Coronary artery (tissue), 2 donors: ENCODE measurements at regions not wholly inside any gene's neighbourhood (a gene's known extent, or its start where the extent isn't known, plus 50 kb on each side); places are given as distances from the start of the nearest gene placed in this dataset.

ENCODE experiments used
- DNase-seq: peaks from one replicate; pipeline ENCODE4 v3.0.0-alpha.2; 2017; ENCODE audit warnings: low spot score
- H3K27ac ChIP-seq, 2 donors: fragments of 200-600 bp; sonication (generic); one replicate each; pipeline ENCODE4 v1.5.1; 2016 to 2019
- H3K4me3 ChIP-seq: fragments of 200-600 bp; sonication (generic); 2 replicates; pipeline ENCODE4 v1.5.1; 2016; ENCODE audit warnings: mild to moderate bottlenecking, moderate library complexity
- CTCF ChIP-seq: fragments of 200-600 bp; sonication (generic); IDR thresholded peaks from one replicate; pipeline ENCODE4 v1.5.1; 2019; ENCODE audit warnings: antibody characterized with exemption

GRCh38 chr2:187943772-187944369, 347.8 kb upstream of the GULP1 start:
- no peak overlapping the region for H3K27ac ChIP-seq
- TF ChIP-seq CTCF, result no peak
- no peak overlapping the region for H3K4me3 ChIP-seq
- DNase-seq, result no peak

GRCh38 chr2:187949859-187950258, 341.8 kb upstream of the GULP1 start:
- Histone ChIP-seq H3K4me3 (no peak overlapping the region), H3K27ac (no peak overlapping the region)
- no peak for DNase-seq
- TF ChIP-seq CTCF, result no peak

GRCh38 chr2:187951470-187952218, 340.0 kb upstream of the GULP1 start:
- no peak for TF ChIP-seq CTCF
- no peak overlapping the region for H3K4me3 ChIP-seq

GRCh38 chr2:187956906-187957534, 334.7 kb upstream of the GULP1 start:
- DNase-seq, result no peak
- TF ChIP-seq CTCF, result no peak
- Histone ChIP-seq H3K4me3 (peak overlapping the region; percentile 15), H3K27ac (peak overlapping the region; percentile 66 to 79)

More at GRCh38 chr2:187951470-187952218, 340.0 kb upstream of the GULP1 start:
- no peak overlapping the region for H3K27ac ChIP-seq
- DNase-seq, result no peak

GRCh38 chr2:187959821-187960220, 331.9 kb upstream of the GULP1 start:
- TF ChIP-seq CTCF, result no peak
- no peak overlapping the region for H3K27ac ChIP-seq

GRCh38 chr2:187962538-187962937, 329.1 kb upstream of the GULP1 start:
- Histone ChIP-seq H3K27ac (no peak overlapping the region), H3K4me3 (no peak overlapping the region)
- TF ChIP-seq CTCF, result no peak
- no peak for DNase-seq

More at GRCh38 chr2:187959821-187960220, 331.9 kb upstream of the GULP1 start:
- H3K4me3 ChIP-seq, result no peak overlapping the region
- no peak for DNase-seq
